T-helper 1 cell treated with Interleukin-12 subunit alpha and Interleukin-12 subunit beta and Interleukin-4 antibody, amounts not matched to agents 30 ng/mL and 1 ng/mL, for 36 hours (primary cell): ENCODE measurements at regions not wholly inside any gene's neighbourhood (a gene's known extent, or its start where the extent isn't known, plus 50 kb on each side); places are given as distances from the start of the nearest gene placed in this dataset.

ENCODE experiments used
- intact Hi-C: fragments of 100-400 bp; cut with micrococcal nuclease; formaldehyde crosslinking; loops from one replicate; pipeline ENCODE4 v1.15.1; 2024

- intact Hi-C loops = no loop called here
Measured at GRCh38 chr2:217283460-217283859, 423.6 kb upstream of the TNP1 start.

DNA sequence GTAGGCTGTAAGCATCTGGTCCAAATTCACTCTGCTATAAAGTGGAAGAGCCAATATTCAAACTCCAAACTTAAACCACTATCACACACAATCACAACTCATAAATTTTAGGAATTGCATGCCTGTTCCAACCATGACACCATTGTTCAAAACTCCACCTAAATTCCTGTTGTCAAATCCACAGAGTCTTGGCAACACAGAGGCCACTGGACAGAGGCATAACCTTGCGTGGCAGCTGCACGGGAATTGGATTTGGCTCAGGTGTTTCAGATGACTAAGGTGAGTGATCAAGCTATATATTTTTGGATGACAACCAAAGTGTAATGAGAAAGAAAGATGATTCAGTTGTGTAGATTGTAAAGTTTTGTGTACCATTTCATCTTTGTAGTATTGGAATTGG lies 422.7 kb upstream of the TNP1 start:
- intact Hi-C loops = no loop called here

DNA sequence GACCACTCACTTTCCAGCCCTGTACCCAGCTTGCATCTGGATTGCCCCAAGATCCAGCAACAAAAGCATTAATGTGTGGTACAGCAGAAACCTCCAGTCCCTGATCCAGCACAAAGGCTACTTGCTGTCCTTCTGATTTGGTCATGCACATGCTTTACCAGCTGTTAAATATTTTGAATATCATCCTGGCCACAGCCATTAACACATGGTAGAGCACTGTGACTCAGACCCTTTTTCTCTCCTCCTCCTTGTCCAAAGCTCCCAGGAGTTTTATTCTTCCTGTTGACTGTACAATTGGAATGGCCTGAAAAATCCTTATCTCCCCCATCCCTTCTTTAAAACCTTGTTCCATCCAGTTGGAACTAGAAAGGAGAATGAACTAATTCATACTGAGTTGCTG lies 419.7 kb upstream of the TNP1 start:
- intact Hi-C loops = no loop called here

- intact Hi-C loops = no loop called here
Measured at GRCh38 chr2:217279140-217279539, 419.3 kb upstream of the TNP1 start.

DNA sequence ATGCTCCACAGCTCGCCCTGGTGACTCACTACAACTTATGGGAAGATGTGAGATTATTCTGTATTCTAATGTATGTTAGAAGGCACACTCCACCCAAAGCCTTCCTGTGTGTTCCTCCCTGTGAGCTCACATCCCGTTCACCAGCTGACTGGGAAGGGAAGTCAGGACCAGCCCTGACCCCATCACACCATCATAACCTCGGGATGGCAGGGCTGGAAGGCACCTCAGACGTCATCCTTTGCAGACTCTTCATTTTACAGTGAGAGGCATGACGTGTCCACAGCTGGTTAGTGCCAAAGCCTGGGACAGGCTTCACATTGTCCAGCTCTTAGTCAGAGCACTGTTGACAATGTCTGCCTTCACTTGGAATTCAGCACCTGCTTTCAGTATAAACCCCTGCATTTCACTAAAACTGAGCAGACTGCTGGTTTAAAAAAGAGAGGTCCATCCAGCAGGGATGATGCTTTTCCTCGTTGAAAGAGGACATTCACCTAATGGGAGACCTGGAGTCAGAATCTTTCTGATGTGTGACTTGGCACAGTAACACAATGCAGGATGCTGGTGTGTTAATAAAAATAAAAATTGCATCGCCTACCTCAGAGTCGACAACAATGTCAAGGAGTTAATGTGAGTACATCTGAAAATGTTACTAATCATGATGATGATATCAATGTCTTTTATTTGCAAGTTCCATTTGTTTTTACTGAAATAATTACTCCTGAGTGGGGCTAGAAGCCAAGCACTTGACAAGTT lies 418.0 kb upstream of the TNP1 start:
- intact Hi-C loops = no loop called here

DNA sequence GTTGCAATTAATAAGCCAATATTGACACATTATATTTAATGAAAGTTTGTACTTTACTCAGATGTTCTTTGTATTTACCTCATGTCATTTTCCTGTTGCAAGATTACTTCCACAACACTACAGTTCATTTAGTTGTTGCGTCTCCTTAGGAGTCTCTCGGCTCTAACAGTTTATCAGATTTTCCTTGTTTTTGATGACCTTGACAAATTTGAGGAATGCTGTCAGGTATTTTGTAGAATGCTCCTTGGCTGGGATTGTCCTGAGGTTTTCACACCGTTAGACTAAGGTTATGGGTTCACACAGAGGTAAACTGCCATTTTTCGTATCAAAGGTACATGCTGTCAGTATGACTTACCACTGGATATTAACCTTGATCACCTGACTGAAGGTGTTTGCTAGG lies 416.6 kb upstream of the TNP1 start:
- intact Hi-C loops = no loop called here

GRCh38 chr2:217275091-217275490 lies 415.2 kb upstream of the TNP1 start:
- intact Hi-C loops = no loop called here

DNA sequence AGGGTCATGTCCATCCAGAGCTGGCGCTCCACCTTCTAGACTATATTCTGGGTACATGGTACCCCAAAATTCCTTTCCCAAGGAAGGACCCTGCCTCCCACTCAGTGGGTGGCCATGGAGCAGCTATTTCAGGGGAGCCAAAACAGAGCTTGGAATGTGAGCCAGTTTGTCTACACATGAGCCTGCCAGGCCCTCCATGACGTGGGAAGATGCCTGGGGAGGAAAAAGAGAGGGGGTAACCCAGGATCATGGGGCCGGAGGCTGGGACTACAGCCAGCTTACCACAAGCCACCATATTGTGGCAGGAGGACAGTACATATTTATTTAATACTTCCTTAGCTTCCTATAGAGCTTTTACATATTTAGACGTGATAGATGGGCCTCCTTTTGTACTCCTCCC lies 414.7 kb upstream of the TNP1 start:
- intact Hi-C loops = no loop called here

DNA sequence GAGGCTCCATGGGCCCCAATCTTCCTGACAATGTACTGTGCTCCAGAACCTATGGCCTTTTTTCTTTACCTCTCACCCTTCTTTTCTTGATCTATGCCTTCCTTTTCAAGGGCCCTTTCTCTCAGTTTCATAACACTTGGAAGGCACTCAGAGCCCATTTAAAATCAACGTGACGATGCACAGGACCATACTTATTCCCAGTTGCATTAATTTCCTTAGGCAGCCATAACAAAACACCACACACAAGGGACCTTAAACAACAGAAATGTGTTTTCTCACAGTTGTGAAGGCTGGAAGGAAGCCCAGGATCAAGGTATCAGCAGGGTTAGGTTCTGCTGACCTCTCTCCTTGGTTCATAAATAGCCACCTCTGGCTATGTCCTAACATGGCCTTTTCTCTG lies 414.0 kb upstream of the TNP1 start:
- intact Hi-C loops = no loop called here

DNA sequence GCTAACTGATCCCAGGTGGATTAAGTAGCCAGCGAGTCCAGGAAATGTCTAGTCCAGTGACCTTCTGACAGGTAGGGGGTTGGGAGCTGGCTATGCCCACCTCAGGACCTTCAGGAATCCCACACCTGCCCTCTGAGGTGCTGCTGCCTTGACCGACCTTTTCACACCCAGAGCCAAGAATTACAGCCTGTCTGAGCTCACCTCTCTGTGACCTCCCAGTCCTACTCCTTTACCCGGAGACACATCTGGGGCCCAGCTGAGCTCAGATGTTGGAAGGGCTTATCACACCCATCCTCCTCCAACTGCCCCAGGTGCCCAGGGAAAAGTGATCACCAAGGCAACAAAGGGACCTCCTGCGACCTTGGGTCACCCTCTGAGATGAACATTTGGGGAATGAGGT lies 413.3 kb upstream of the TNP1 start:
- intact Hi-C loops = no loop called here

GRCh38 chr2:217271813-217272212 lies 411.9 kb upstream of the TNP1 start:
- intact Hi-C loops = no loop called here

- intact Hi-C loops = no loop called here
Measured at GRCh38 chr2:217270485-217271121, 410.7 kb upstream of the TNP1 start.

DNA sequence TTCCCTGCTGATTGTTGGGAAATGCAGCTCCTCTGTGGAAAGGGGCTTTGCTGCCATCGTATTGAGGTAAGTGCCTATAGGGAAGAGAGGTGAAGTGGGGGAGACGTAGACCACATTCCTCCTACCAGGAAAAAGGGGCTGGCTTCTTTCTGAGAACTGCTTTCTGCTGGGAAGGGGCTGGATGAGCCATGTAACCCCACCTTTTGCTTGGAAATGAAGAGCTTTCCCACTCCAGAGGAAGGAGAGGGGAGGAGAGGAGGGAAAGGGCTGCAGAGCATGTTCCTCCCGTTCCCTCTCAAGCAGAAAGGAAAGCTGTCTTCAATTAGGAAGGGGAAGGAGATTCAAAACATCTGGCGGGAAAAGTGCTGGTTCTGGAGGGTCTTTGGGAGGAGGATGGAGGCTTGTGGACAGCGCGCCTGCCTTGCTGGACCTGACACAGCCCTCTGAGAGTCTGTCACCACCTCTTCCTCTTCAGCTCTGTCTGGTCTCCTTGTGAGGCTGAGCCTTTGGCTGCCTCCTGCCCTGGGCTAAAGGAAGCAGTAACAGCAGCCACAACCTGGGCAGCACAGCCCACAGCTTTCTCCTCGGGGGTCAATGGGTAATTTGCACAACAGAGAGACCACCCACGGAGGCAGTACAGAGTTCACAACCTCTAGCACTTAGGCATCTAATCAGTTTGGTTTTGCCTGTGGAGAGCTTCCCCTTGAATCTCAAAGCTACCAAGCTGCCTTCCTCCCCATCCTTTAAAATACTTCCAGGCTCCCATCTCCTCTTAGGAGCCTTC lies 410.0 kb upstream of the TNP1 start:
- intact Hi-C loops = no loop called here

DNA sequence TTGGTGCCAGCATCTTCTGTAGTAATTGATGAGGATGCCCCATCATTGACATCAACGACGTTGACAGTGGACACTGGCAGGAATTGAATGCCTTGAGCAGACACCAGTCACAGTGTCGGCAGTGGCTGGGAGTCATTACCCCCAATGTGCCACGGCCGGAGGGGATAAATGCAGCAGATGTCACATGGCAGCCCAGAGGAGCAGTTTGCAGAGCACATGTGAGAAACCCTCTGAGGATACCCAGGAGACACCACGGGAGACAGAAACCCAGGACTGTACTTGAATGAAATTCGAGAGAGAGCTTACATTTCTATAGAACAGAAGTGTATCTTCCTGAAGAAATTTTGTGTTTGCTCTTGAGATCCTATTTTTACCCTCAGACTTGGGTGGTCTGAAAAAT lies 409.1 kb upstream of the TNP1 start:
- intact Hi-C loops = no loop called here

DNA sequence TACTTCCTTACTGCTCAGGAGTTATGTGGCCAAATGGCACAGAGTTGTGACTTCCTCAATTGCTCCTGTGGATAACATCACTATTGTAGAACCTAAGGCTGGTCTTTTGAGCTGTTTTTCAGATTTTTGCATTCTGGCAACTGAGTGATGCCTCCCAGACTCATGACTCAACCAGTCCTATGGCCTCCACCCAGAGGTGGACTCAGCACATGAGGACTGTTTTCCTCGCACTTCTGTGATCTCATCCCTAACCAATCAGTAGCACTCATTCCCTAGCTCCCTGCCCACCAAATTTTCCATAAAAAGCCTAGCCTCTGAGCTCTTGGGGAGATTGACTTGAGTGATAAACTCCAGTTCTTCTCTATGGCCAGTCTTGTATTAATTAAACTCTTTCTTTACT lies 407.9 kb upstream of the TNP1 start:
- intact Hi-C loops = no loop called here

- intact Hi-C loops = no loop called here
Measured at GRCh38 chr2:217263756-217264155, 403.9 kb upstream of the TNP1 start.

- intact Hi-C loops = no loop called here
Measured at GRCh38 chr2:217262911-217263310, 403.0 kb upstream of the TNP1 start.

GRCh38 chr2:217261452-217261851 lies 401.6 kb upstream of the TNP1 start:
- intact Hi-C loops = no loop called here

GRCh38 chr2:217260441-217261115 lies 400.7 kb upstream of the TNP1 start:
- intact Hi-C loops = no loop called here

DNA sequence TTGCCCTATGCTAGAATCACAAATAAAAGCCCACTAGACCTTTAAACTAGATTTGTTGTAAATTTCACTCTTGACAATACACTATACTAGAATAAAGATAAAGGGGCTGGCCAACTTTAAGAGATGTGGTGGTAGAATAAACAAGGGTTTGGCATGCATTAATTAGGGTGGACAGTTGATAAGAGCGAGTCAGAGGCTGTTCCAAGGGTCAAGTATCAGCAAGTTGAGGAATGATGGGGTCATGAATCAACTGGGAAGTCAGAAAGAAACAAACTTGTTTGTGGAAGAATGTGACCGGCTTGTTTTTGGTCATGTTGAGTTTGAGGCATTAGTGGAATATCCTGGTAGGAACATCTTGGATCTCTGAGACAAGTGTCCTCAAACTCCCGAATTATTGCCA lies 398.3 kb upstream of the TNP1 start:
- intact Hi-C loops = no loop called here

DNA sequence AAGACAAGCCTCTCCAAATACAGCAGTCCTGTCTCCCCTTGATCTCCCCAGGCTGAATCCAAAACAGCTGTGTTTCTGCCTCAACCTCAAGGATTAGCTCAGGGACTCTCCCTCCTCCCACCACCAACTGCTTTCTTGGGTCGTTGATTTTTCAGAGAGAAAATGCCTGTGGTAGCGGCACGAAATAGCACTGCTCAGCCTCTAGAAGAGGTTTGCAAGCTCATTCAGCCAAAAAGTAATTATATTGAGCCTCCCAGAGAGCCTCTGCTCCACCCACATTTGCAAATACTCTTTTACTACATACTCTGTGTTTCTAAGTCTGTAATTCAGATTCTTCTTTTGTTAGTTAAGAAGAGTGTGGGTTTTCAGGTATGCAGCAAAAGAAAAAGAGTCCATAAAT lies 396.4 kb upstream of the TNP1 start:
- intact Hi-C loops = no loop called here

DNA sequence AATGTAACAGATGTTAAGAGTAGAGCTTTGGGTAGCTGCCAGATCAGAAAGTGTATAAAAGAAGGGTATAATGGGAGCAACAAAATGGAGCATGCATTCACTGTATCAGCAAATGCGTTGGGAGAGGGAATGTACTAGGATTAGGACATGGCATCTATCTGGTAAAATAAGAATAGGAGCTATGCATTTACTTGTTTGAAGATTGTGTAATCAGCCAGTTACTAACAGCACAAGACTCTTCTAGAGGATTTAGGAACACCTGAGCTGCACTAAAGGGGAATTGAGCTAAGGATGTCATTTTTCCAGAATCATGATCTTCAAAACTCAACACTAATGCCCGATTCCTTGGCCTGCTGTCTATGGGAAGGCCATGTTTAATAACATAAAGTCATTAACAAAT lies 394.2 kb upstream of the TNP1 start:
- intact Hi-C loops = no loop called here
